Type B pancreatic cell (in vitro differentiated cells): ENCODE measurements at regions not wholly inside any gene's neighbourhood (a gene's known extent, or its start where the extent isn't known, plus 50 kb on each side); places are given as distances from the start of the nearest gene placed in this dataset.
A peak's percentile ranks its signal among the peaks of the same experiment; 100 is the strongest.
"Not testable (repeated sequence)": the region's sequence is repeated elsewhere in the genome, so short reads cannot be mapped to it uniquely, and the experiment has no call there.

Source experiments
- DNase-seq: peaks from one replicate; pipeline ENCODE4 v3.0.0; 2021; ENCODE audit warnings: mixed read lengths; ENCODE audit not compliant: unreplicated experiment; ENCODE audit errors: extremely low spot score
- H3K27ac Mint-ChIP-seq: 2 replicates; pipeline ENCODE4 v1.8.0; 2021; ENCODE audit warnings: mild to moderate bottlenecking, mixed read lengths
- H3K27me3 Mint-ChIP-seq: 2 replicates; pipeline ENCODE4 v1.8.0; 2021; ENCODE audit warnings: mixed read lengths
- H3K36me3 Mint-ChIP-seq: 2 replicates; pipeline ENCODE4 v1.8.0; 2021; ENCODE audit warnings: mixed read lengths
- H3K4me1 Mint-ChIP-seq: one replicate; pipeline ENCODE4 v1.8.0; 2021; ENCODE audit warnings: mixed read lengths; ENCODE audit not compliant: unreplicated experiment
- H3K4me3 Mint-ChIP-seq: 2 replicates; pipeline ENCODE4 v1.8.0; 2021; ENCODE audit warnings: mild to moderate bottlenecking, mixed read lengths
- H3K9me3 Mint-ChIP-seq: 2 replicates; pipeline ENCODE4 v1.8.0; 2021; ENCODE audit warnings: mixed read lengths
- CTCF ChIP-seq: fragments of 200-600 bp; sonication (generic); conservative IDR thresholded peaks from 2 replicates; pipeline ENCODE4 v1.5.0; 2021; ENCODE audit warnings: antibody characterized with exemption, mild to moderate bottlenecking

GRCh38 chr3:81816473-81817250, 55.2 kb upstream of the GBE1 start:
- peaks cover 16% of the 10 kb centered on the region for H3K4me1 Mint-ChIP-seq
- H3K4me3 Mint-ChIP-seq: peak overlapping the region; percentile 33
- no peak for TF ChIP-seq CTCF
- no peaks in the 10 kb centered on the region for H3K27me3 Mint-ChIP-seq
- H3K36me3 Mint-ChIP-seq: no peaks in the 10 kb centered on the region
- no peak for DNase-seq
- peak overlapping the region; percentile 57 for H3K27ac Mint-ChIP-seq
- peaks cover 9% of the 10 kb centered on the region for H3K9me3 Mint-ChIP-seq

- not testable (repeated sequence) for DNase-seq, H3K9me3 Mint-ChIP-seq, H3K36me3 Mint-ChIP-seq, H3K27ac Mint-ChIP-seq, H3K4me3 Mint-ChIP-seq, H3K27me3 Mint-ChIP-seq
- peaks cover 12% of the 10 kb centered on the region for H3K4me1 Mint-ChIP-seq
Observed at GRCh38 chr3:81812098-81812497, 50.7 kb upstream of the GBE1 start.
